Chondrocyte (in vitro differentiated cells): ENCODE measurements at regions not wholly inside any gene's neighbourhood (a gene's known extent, or its start where the extent isn't known, plus 50 kb on each side); places are given as distances from the start of the nearest gene placed in this dataset.

Experiments used
- DNase-seq: peaks from one replicate; pipeline ENCODE4 v3.0.0; 2021; ENCODE audit warnings: mixed read lengths, low spot score
- H3K27ac Mint-ChIP-seq: one replicate; pipeline ENCODE4 v1.8.0; 2021; ENCODE audit warnings: mild to moderate bottlenecking, moderate library complexity, mixed read lengths; ENCODE audit not compliant: unreplicated experiment
- H3K27me3 Mint-ChIP-seq: 2 replicates; pipeline ENCODE4 v1.8.0; 2021; ENCODE audit warnings: low read depth, mixed read lengths
- H3K36me3 Mint-ChIP-seq: 2 replicates; pipeline ENCODE4 v1.8.0; 2021; ENCODE audit warnings: low read depth, mixed read lengths
- H3K4me1 Mint-ChIP-seq: 2 replicates; pipeline ENCODE4 v1.8.0; 2021; ENCODE audit warnings: low read depth, mild to moderate bottlenecking, mixed read lengths
- H3K4me3 Mint-ChIP-seq: one replicate; pipeline ENCODE4 v1.8.0; 2021; ENCODE audit warnings: mild to moderate bottlenecking, moderate library complexity, mixed read lengths; ENCODE audit not compliant: unreplicated experiment
- H3K9me3 Mint-ChIP-seq: 2 replicates; pipeline ENCODE4 v1.8.0; 2021; ENCODE audit warnings: low read depth, mixed read lengths
- TF ChIP-seq, protein P1 (sequence below): fragments of 200-600 bp; sonication (generic); IDR thresholded peaks from 2 replicates; pipeline ENCODE4 v1.5.0; 2021; ENCODE audit warnings: antibody characterized with exemption, mild to moderate bottlenecking, moderate library complexity

DNA sequence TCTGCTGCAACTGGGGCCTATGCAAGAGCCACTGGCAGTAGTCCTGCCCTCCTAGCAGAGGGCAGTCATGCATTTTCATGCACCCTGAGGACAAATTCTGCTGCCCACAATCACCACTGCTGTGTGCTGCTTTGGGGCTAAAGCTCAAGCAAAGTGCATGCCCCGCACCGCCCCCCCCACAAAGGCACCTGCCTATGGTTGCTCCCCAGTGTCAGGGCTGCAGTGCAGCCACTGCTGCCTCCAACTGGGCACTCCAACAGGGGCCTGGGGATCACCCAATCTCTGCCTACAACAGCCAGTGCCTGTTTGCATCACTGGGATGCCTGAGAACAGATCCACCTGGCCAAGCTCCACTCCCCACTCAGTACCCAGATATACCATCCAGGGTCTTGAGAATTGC, 417.0 kb downstream of the HTR7 start:
- Mint-ChIP-seq H3K9me3 (peaks cover 33% of the 10 kb centered on the region), H3K27me3 (peaks cover 2% of the 10 kb centered on the region), H3K27ac (no peak overlapping the region), H3K4me3 (no peak overlapping the region), H3K4me1 (peaks cover 4% of the 10 kb centered on the region), H3K36me3 (peaks cover 3% of the 10 kb centered on the region)
- no peak for DNase-seq
- TF ChIP-seq, protein P1, sequence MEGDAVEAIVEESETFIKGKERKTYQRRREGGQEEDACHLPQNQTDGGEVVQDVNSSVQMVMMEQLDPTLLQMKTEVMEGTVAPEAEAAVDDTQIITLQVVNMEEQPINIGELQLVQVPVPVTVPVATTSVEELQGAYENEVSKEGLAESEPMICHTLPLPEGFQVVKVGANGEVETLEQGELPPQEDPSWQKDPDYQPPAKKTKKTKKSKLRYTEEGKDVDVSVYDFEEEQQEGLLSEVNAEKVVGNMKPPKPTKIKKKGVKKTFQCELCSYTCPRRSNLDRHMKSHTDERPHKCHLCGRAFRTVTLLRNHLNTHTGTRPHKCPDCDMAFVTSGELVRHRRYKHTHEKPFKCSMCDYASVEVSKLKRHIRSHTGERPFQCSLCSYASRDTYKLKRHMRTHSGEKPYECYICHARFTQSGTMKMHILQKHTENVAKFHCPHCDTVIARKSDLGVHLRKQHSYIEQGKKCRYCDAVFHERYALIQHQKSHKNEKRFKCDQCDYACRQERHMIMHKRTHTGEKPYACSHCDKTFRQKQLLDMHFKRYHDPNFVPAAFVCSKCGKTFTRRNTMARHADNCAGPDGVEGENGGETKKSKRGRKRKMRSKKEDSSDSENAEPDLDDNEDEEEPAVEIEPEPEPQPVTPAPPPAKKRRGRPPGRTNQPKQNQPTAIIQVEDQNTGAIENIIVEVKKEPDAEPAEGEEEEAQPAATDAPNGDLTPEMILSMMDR: no peak

DNA sequence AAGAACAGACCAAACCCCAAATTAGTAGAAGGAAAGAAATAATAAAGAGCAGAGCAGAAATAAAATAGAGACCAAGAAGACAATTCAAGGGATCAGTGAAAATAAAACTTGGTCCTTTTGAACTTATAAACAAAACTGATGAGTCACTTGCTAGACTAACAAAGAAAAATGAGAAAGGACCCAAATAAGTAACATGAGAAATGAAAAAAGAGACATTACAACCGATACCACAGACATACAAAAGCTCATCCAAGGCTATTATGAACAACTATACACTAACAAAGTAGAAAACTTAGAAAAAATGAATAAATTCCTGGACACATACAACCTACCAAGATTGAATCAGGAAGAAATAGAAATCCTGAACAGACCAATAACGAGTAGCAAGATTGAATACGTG, 414.5 kb downstream of the HTR7 start:
- peaks cover 3% of the 10 kb centered on the region for H3K36me3 Mint-ChIP-seq
- H3K27me3 Mint-ChIP-seq: peaks cover 3% of the 10 kb centered on the region
- peaks cover 9% of the 10 kb centered on the region for H3K4me1 Mint-ChIP-seq
- H3K4me3 Mint-ChIP-seq: no peak overlapping the region
- H3K9me3 Mint-ChIP-seq: peaks cover 45% of the 10 kb centered on the region
- no peak overlapping the region for H3K27ac Mint-ChIP-seq
- TF ChIP-seq, protein P1: no peak
- no peak for DNase-seq

DNA sequence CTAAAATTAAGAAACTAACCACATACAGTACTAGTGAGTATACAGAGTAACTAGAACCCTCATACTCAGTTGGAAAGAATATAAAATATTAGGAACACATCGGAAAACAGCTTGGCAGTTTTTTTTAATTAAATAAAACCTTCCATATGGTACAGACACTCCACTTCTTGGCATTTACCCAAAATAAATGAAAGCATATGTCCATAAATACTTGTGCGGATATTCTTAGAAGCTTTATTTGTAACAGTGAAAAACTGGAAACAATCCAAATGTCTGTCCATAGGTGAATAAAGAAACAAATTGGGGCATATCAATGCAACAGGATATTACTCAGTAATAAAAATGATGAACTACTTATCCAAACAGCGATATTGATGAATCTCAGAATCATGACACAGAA, 410.0 kb downstream of the HTR7 start:
- H3K27me3 Mint-ChIP-seq: peaks cover 7% of the 10 kb centered on the region
- peaks cover 30% of the 10 kb centered on the region for H3K9me3 Mint-ChIP-seq
- H3K4me1 Mint-ChIP-seq: peaks cover 12% of the 10 kb centered on the region
- no peak for DNase-seq
- TF ChIP-seq, protein P1: no peak
- no peak overlapping the region for H3K27ac Mint-ChIP-seq
- no peak overlapping the region for H3K4me3 Mint-ChIP-seq
- H3K36me3 Mint-ChIP-seq: peaks cover 1% of the 10 kb centered on the region

DNA sequence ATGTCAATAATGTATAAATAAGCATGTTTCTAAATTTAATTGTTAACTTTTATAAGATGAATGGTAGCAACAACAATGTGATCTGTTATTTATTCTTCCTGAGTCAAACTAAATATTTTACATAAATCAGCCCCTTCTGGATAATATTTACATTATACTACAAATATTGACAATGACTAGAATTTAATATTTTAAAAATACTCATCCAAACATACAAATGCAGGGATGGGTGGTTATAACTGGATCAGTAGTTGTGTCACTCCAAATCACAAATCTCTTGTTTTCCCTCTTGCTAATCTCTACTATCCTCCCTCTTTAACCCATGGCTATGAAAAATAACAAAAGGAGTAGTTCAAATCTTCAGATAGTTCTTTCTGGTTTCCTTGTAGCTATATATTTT, 407.0 kb downstream of the HTR7 start:
- H3K36me3 Mint-ChIP-seq: no peaks in the 10 kb centered on the region

DNA sequence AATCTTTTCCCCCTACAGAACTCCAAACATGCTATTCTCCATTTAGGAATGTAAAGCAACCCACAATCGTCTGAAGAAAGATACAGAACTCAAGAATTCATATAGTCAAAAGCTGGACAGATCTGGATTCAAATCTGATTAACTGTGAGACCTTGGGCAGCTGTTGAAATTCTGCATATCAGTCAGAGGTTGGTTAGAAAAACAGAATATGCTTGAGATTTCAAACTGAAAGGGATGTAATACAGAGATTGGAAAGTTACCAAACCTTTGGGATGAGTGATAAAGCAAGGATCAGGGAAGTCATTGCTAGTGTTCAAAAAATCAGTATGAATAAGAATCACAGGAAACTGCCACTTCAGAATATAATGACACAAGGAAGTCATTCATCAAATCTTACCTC, 406.6 kb downstream of the HTR7 start:
- Mint-ChIP-seq H3K27me3 (peaks cover 13% of the 10 kb centered on the region), H3K4me1 (peaks cover 12% of the 10 kb centered on the region), H3K9me3 (peaks cover 19% of the 10 kb centered on the region), H3K36me3 (no peaks in the 10 kb centered on the region), H3K4me3 (no peak overlapping the region), H3K27ac (no peak overlapping the region)
- no peak for DNase-seq
- TF ChIP-seq, protein P1: no peak

More for the DNA sequence above, 407.0 kb downstream of the HTR7 start:
- TF ChIP-seq, protein P1: no peak
- DNase-seq: no peak
- H3K4me3 Mint-ChIP-seq: no peak overlapping the region
- H3K4me1 Mint-ChIP-seq: peaks cover 12% of the 10 kb centered on the region
- no peak overlapping the region for H3K27ac Mint-ChIP-seq
- peaks cover 13% of the 10 kb centered on the region for H3K27me3 Mint-ChIP-seq
- peaks cover 23% of the 10 kb centered on the region for H3K9me3 Mint-ChIP-seq
